ENCODE measurements at regions not wholly inside any gene's neighbourhood (a gene's known extent, or its start where the extent isn't known, plus 50 kb on each side); places are given as distances from the start of the nearest gene placed in this dataset.

DNA sequence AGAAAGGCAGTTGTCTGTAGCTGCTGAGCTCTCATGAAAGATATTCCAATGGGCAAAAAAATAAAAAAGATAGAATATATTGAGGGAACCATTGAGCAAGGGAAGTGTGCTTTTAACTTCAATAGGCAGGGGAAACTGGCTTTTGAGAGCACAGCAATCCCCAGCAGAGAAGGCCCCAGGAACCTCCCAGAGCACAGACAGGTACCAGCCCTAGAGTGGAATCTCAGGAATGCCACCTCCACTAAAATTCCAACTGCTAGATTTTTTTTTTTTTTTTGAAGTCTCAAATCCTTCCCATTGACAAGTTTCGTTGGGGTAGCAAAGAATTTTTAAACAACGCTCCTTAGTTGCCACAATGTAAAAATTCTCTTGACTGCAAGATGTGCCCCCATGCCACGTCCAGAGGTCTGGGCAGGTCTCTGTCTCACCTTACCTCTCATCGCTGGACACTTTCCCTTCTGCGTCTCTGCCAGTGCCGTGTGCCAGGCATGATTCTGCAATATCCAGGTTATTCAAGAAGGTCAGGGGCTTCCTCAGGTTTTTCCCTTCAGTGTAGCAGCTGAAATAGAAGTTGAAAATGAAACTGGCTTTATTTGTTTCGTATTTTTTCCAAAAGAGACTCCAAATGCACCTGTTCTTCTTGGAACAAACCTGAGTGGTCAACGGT, 64.2 kb upstream of the IRX1 start:
- H3K36me3 ChIP-seq (ENCODE audit: insufficient read depth, low read length) = no peaks in the 10 kb centered on the region
- no peaks in the 10 kb centered on the region for H3K79me2 ChIP-seq (ENCODE audit: insufficient read depth, low read length)
- H3F3A ChIP-seq (ENCODE audit: low read depth) = no peaks in the 10 kb centered on the region
- H3K4me3 ChIP-seq (ENCODE audit: low read length, poor library complexity, severe bottlenecking) = no peak overlapping the region
- no peak overlapping the region for H3K4me2 ChIP-seq (ENCODE audit: low read depth, low read length, poor library complexity, severe bottlenecking)
- H3K27me3 ChIP-seq (ENCODE audit: insufficient read depth, low read length, poor library complexity, severe bottlenecking) = no peaks in the 10 kb centered on the region
- no peaks in the 10 kb centered on the region for H3K9me3 ChIP-seq (ENCODE audit: insufficient read depth, low read depth, low read length)
- no peaks in the 10 kb centered on the region for H3K9me2 ChIP-seq (replicated peaks; ENCODE audit: low read depth, low read length)
- no peak for TF ChIP-seq EZH2phosphoT487 (IDR thresholded peaks at IDR 0.05; ENCODE audit: borderline replicate concordance)
- TF ChIP-seq, protein P1, sequence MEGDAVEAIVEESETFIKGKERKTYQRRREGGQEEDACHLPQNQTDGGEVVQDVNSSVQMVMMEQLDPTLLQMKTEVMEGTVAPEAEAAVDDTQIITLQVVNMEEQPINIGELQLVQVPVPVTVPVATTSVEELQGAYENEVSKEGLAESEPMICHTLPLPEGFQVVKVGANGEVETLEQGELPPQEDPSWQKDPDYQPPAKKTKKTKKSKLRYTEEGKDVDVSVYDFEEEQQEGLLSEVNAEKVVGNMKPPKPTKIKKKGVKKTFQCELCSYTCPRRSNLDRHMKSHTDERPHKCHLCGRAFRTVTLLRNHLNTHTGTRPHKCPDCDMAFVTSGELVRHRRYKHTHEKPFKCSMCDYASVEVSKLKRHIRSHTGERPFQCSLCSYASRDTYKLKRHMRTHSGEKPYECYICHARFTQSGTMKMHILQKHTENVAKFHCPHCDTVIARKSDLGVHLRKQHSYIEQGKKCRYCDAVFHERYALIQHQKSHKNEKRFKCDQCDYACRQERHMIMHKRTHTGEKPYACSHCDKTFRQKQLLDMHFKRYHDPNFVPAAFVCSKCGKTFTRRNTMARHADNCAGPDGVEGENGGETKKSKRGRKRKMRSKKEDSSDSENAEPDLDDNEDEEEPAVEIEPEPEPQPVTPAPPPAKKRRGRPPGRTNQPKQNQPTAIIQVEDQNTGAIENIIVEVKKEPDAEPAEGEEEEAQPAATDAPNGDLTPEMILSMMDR (conservative IDR thresholded peaks at IDR 0.05; ENCODE audit: low read length) = no peak
- no peaks in the 10 kb centered on the region for H4K20me1 ChIP-seq (ENCODE audit: insufficient read depth, low read length, poor library complexity, severe bottlenecking)
- no peak overlapping the region for H3K9ac ChIP-seq (ENCODE audit: low read depth, low read length, poor library complexity, severe bottlenecking)
- H3K4me1 ChIP-seq (ENCODE audit: insufficient read depth, low read length, poor library complexity, severe bottlenecking) = no peaks in the 10 kb centered on the region
- no peak overlapping the region for H2AFZ ChIP-seq (ENCODE audit: low read length)

DNA sequence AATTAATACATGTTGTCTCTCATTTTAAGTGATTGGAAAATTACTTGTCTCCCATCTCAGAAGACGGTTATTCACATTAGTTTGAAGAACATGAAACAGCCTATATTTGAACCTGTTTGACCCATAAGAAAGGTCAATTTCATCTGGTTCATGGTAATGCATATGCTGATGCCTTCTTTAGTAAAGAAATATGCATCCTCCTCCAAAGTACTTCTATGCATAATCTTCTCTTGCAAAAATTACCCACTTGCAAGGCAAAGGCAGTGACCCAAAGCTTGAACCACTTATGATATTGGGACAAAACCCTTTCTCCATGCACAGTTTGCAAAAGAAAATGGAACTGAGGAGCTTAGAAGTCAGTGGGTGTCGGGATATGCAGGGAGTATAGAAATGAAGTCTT, 65.4 kb upstream of the IRX1 start:
- Histone ChIP-seq H3K9ac (ENCODE audit: low read depth, low read length, poor library complexity, severe bottlenecking) (no peak overlapping the region), H4K20me1 (ENCODE audit: insufficient read depth, low read length, poor library complexity, severe bottlenecking) (no peaks in the 10 kb centered on the region), H3K9me2 (replicated peaks; ENCODE audit: low read depth, low read length) (no peaks in the 10 kb centered on the region), H2AFZ (ENCODE audit: low read length) (no peak overlapping the region), H3F3A (ENCODE audit: low read depth) (no peaks in the 10 kb centered on the region), H3K9me3 (ENCODE audit: insufficient read depth, low read depth, low read length) (no peaks in the 10 kb centered on the region), H3K4me3 (ENCODE audit: low read length, poor library complexity, severe bottlenecking) (no peak overlapping the region), H3K4me1 (ENCODE audit: insufficient read depth, low read length, poor library complexity, severe bottlenecking) (no peaks in the 10 kb centered on the region), H3K79me2 (ENCODE audit: insufficient read depth, low read length) (no peaks in the 10 kb centered on the region), H3K36me3 (ENCODE audit: insufficient read depth, low read length) (no peaks in the 10 kb centered on the region), H3K4me2 (ENCODE audit: low read depth, low read length, poor library complexity, severe bottlenecking) (no peak overlapping the region), H3K27me3 (ENCODE audit: insufficient read depth, low read length, poor library complexity, severe bottlenecking) (no peaks in the 10 kb centered on the region)
- TF ChIP-seq, protein P1 (conservative IDR thresholded peaks at IDR 0.05; ENCODE audit: low read length) = no peak
- no peak for TF ChIP-seq EZH2phosphoT487 (IDR thresholded peaks at IDR 0.05; ENCODE audit: borderline replicate concordance)

DNA sequence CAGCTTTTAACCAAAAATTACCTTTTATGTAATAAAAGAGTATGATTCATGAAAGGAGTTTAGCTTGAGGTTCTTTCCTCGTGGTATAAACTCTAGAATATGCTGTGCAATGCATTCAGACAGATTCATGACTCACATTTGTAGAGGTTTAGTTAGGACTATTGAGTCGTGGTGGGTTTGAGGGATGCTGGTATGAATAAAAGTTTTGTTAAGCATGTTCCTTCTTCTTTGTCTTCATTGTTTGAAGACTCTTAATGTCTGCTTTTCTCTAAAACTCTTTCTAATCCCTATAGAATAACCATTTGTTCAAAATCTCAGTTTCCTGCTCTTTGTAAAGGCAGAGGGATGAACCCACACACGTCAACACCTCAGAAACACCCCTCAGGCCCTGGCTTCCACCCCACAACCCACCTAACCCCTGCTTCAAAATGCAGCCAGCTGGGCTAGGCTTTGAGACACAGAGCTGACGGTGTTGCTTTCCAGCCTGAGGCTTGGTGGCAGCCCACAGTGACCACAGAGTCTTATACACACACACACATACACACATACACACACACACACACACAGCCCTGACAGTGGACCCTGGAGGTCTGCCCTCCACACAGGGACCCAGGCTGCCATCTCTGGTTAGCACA, 69.0 kb upstream of the IRX1 start:
- Histone ChIP-seq H3K27me3 (ENCODE audit: insufficient read depth, low read length, poor library complexity, severe bottlenecking) (no peaks in the 10 kb centered on the region), H3F3A (ENCODE audit: low read depth) (no peaks in the 10 kb centered on the region), H3K9me3 (ENCODE audit: insufficient read depth, low read depth, low read length) (peaks cover 2% of the 10 kb centered on the region; the same call in 1 of the 2 replicates), H3K4me3 (ENCODE audit: low read length, poor library complexity, severe bottlenecking) (no peak overlapping the region), H3K36me3 (ENCODE audit: insufficient read depth, low read length) (no peaks in the 10 kb centered on the region), H2AFZ (ENCODE audit: low read length) (no peak overlapping the region), H3K9me2 (replicated peaks; ENCODE audit: low read depth, low read length) (no peaks in the 10 kb centered on the region), H3K4me2 (ENCODE audit: low read depth, low read length, poor library complexity, severe bottlenecking) (no peak overlapping the region), H4K20me1 (ENCODE audit: insufficient read depth, low read length, poor library complexity, severe bottlenecking) (no peaks in the 10 kb centered on the region), H3K4me1 (ENCODE audit: insufficient read depth, low read length, poor library complexity, severe bottlenecking) (no peaks in the 10 kb centered on the region), H3K79me2 (ENCODE audit: insufficient read depth, low read length) (no peaks in the 10 kb centered on the region), H3K9ac (ENCODE audit: low read depth, low read length, poor library complexity, severe bottlenecking) (no peak overlapping the region)
- TF ChIP-seq, protein P1 (conservative IDR thresholded peaks at IDR 0.05; ENCODE audit: low read length) = no peak
- no peak for TF ChIP-seq EZH2phosphoT487 (IDR thresholded peaks at IDR 0.05; ENCODE audit: borderline replicate concordance)

All from Loucy (cell line).